ENCODE measurements at regions not wholly inside any gene's neighbourhood (a gene's known extent, or its start where the extent isn't known, plus 50 kb on each side); places are given as distances from the start of the nearest gene placed in this dataset.

GRCh38 chr6:159118924-159119323 is 50.3 kb upstream of the FNDC1 start:
- TF ChIP-seq, protein P1, sequence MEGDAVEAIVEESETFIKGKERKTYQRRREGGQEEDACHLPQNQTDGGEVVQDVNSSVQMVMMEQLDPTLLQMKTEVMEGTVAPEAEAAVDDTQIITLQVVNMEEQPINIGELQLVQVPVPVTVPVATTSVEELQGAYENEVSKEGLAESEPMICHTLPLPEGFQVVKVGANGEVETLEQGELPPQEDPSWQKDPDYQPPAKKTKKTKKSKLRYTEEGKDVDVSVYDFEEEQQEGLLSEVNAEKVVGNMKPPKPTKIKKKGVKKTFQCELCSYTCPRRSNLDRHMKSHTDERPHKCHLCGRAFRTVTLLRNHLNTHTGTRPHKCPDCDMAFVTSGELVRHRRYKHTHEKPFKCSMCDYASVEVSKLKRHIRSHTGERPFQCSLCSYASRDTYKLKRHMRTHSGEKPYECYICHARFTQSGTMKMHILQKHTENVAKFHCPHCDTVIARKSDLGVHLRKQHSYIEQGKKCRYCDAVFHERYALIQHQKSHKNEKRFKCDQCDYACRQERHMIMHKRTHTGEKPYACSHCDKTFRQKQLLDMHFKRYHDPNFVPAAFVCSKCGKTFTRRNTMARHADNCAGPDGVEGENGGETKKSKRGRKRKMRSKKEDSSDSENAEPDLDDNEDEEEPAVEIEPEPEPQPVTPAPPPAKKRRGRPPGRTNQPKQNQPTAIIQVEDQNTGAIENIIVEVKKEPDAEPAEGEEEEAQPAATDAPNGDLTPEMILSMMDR (conservative IDR thresholded peaks at IDR 0.05) = no peak
- no peak for TF ChIP-seq ZFX (IDR thresholded peaks at IDR 0.05)
- H3K27ac ChIP-seq = no peak overlapping the region

DNA sequence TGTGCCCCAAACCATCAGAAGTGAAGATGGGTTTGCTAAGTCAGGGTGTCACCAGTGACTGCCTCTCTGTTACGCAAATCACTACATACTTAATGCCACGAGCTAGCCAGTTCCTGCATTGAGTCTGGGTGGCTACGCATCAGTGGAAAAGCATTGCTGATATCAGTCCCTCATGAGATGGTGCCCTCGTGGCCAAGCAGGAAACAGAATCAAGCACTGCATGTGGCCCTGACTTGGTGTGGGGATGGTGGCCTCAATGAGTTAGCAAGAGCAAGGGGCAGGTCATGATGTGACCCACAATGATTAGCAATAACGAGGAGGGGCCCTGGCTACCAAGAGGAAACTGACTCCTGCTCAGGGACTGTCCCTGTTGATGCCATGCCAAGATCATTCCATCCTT is 51.6 kb upstream of the FNDC1 start:
- no peak for TF ChIP-seq ZFX (IDR thresholded peaks at IDR 0.05)
- TF ChIP-seq, protein P1 (conservative IDR thresholded peaks at IDR 0.05) = no peak
- H3K27ac ChIP-seq = no peak overlapping the region

DNA sequence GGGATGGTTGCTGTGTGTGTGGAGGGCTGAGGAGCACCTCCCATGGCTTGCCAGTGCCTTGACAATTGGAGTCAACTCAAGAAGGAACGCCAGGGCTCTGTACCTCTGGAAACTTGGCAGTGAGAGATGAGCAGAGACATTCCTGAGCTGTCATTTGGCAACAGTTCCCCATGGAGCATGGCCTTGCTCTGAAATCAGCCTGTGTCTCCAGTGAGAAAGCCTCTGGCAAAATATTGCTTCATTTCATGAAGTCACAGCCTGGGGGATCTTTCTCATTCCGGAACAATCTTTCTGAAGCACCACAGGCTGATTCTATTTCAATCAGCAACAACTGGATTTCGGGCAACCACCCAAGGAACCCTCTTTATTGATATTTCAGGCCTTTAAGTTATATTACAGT is 52.2 kb upstream of the FNDC1 start:
- TF ChIP-seq, protein P1 (conservative IDR thresholded peaks at IDR 0.05) = no peak
- no peak for TF ChIP-seq ZFX (IDR thresholded peaks at IDR 0.05)
- H3K27ac ChIP-seq = no peak overlapping the region

DNA sequence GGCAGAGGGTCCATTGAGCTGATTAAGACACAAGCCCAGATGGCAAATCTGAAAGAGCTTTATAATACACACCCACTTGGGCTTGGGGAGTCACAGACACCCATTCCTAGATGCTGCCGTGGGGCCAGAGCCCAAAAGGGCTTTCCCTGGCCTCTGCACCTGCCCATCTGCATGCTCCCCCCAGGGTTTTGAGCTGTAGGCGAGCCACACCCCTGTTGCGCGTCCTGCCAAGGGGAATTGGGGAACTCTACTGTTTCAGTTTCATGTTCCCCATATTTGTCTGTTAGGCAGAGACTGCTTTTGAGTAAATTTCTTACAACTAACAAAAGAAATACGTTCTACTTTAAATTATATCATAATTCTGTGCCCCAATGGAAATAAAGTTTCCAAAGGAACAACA is 52.9 kb upstream of the FNDC1 start:
- no peak overlapping the region for H3K27ac ChIP-seq
- TF ChIP-seq, protein P1 (conservative IDR thresholded peaks at IDR 0.05) = no peak
- no peak for TF ChIP-seq ZFX (IDR thresholded peaks at IDR 0.05)

DNA sequence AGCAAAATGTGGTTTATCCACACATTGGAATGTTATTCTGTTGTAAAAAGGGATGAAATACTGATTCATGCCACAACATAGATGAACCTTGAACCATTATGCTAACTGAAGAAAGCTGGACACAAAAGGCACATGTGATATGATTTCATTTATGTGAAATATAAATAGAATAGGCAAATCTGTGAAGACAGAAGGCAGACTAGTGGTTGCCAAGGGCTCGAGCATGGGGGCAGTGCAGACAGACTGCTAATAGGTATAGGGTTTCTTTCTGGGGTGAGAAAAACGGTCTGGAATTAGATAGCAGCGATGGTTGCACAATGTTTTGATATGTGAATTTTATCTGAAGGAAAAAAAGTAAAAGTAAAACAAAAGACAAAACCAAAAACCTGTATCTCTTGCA is 54.6 kb upstream of the FNDC1 start:
- no peak overlapping the region for H3K27ac ChIP-seq
- TF ChIP-seq, protein P1 (conservative IDR thresholded peaks at IDR 0.05) = no peak

DNA sequence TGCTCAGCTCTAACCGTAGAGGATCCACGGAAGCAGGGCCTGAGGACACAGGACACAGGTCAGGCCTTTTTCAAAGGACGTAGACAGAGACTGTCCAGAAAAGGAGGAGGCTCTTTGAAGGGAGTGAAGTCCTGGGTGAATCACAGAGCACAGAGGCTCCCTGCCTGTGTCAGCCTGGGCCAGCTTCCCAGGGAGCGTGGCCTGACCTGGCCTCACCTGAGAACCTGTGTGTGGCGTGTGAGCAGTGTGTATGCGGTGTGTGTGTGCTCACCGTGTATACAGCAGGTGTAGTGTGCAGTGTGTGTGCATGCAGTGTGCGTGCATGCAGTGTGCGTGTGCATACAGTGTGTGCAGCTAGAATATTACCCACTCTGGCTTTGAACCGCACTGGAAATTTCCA is 56.0 kb upstream of the FNDC1 start:
- no peak overlapping the region for H3K27ac ChIP-seq
- TF ChIP-seq ZFX (IDR thresholded peaks at IDR 0.05) = no peak
- TF ChIP-seq, protein P1 (conservative IDR thresholded peaks at IDR 0.05) = no peak

DNA sequence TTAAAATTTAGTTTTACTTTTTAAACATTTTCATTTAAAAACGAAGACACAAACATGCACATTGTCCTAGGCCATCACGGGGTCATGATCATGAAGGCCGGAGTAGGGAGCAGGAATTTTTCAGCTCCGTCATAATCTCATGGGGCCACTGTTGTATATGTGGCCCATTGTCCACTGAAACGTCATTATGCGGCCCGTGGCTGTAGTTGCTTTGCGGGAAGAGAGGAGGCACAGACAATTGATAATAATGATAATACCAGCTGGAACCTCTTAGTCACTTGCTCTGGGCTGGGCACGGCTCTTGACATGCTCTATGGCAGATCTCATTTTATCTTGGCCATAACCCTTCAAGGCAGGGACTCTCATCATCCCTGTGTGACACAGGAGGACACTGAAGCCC is 56.5 kb upstream of the FNDC1 start:
- TF ChIP-seq, protein P1 (conservative IDR thresholded peaks at IDR 0.05) = no peak
- TF ChIP-seq ZFX (IDR thresholded peaks at IDR 0.05) = no peak
- no peak overlapping the region for H3K27ac ChIP-seq
